ENCODE measurements at regions not wholly inside any gene's neighbourhood (a gene's known extent, or its start where the extent isn't known, plus 50 kb on each side); places are given as distances from the start of the nearest gene placed in this dataset.

GRCh38 chr5:136491806-136492205 is 126.5 kb upstream of the TRPC7 start:
- no peak for TF ChIP-seq CTCF (IDR thresholded peaks at IDR 0.05; ENCODE audit: control insufficient read depth, insufficient read depth, low read depth, low read length, missing control alignments)
- no peak overlapping the region for H3K4me3 ChIP-seq (ENCODE audit: control insufficient read depth, low read depth, low read length)
- DNase-seq (ENCODE audit: low read depth) = no peak

GRCh38 chr5:136484808-136485325 is 119.5 kb upstream of the TRPC7 start:
- no peak overlapping the region for H3K4me3 ChIP-seq (ENCODE audit: control insufficient read depth, low read depth, low read length)
- TF ChIP-seq CTCF (IDR thresholded peaks at IDR 0.05; ENCODE audit: control insufficient read depth, insufficient read depth, low read depth, low read length, missing control alignments) = no peak
- DNase-seq (ENCODE audit: low read depth) = no peak

GRCh38 chr5:136482206-136482605 is 116.9 kb upstream of the TRPC7 start:
- no peak for TF ChIP-seq CTCF (IDR thresholded peaks at IDR 0.05; ENCODE audit: control insufficient read depth, insufficient read depth, low read depth, low read length, missing control alignments)
- no peak overlapping the region for H3K4me3 ChIP-seq (ENCODE audit: control insufficient read depth, low read depth, low read length)
- DNase-seq (ENCODE audit: low read depth) = no peak

GRCh38 chr5:136474466-136474865 is 109.1 kb upstream of the TRPC7 start:
- DNase-seq (ENCODE audit: low read depth) = no peak

GRCh38 chr5:136467632-136468031 is 102.3 kb upstream of the TRPC7 start:
- H3K4me3 ChIP-seq (ENCODE audit: control insufficient read depth, low read depth, low read length) = no peak overlapping the region
- no peak for TF ChIP-seq CTCF (IDR thresholded peaks at IDR 0.05; ENCODE audit: control insufficient read depth, insufficient read depth, low read depth, low read length, missing control alignments)
- DNase-seq (ENCODE audit: low read depth) = no peak

More at GRCh38 chr5:136474466-136474865, 109.1 kb upstream of the TRPC7 start:
- TF ChIP-seq CTCF (IDR thresholded peaks at IDR 0.05; ENCODE audit: control insufficient read depth, insufficient read depth, low read depth, low read length, missing control alignments) = no peak
- no peak overlapping the region for H3K4me3 ChIP-seq (ENCODE audit: control insufficient read depth, low read depth, low read length)

- H3K4me3 ChIP-seq (ENCODE audit: control insufficient read depth, low read depth, low read length) = no peak overlapping the region
- TF ChIP-seq CTCF (IDR thresholded peaks at IDR 0.05; ENCODE audit: control insufficient read depth, insufficient read depth, low read depth, low read length, missing control alignments) = no peak
- DNase-seq (ENCODE audit: low read depth) = no peak
These were observed 100.7 kb upstream of the TRPC7 start for GRCh38 chr5:136466041-136466415.

- no peak for TF ChIP-seq CTCF (IDR thresholded peaks at IDR 0.05; ENCODE audit: control insufficient read depth, insufficient read depth, low read depth, low read length, missing control alignments)
- DNase-seq (ENCODE audit: low read depth) = no peak
- H3K4me3 ChIP-seq (ENCODE audit: control insufficient read depth, low read depth, low read length) = no peak overlapping the region
These were observed 93.1 kb upstream of the TRPC7 start for GRCh38 chr5:136458481-136458880.
